Neural progenitor cell (in vitro differentiated cells): ENCODE measurements at regions not wholly inside any gene's neighbourhood (a gene's known extent, or its start where the extent isn't known, plus 50 kb on each side); places are given as distances from the start of the nearest gene placed in this dataset.

ENCODE experiments used
- CTCF ChIP-seq: fragments of 200-600 bp; sonication (generic); IDR thresholded peaks from 2 replicates; pipeline ENCODE4 v1.5.1; 2017; ENCODE audit warnings: antibody characterized with exemption, mild to moderate bottlenecking
- EZH2 ChIP-seq: fragments of 200-600 bp; sonication (generic); IDR thresholded peaks from 2 replicates; pipeline ENCODE4 v1.6.1; 2017; ENCODE audit warnings: antibody characterized with exemption, mild to moderate bottlenecking, moderate library complexity
- EZH2phosphoT487 ChIP-seq: fragments of 200-600 bp; sonication (generic); IDR thresholded peaks from 2 replicates; pipeline ENCODE4 v1.6.1; 2017; ENCODE audit warnings: antibody characterized with exemption

GRCh38 chr12:46572644-46573346, 200.2 kb upstream of the SLC38A2 start:
- TF ChIP-seq CTCF (no peak), EZH2phosphoT487 (no peak), EZH2 (no peak)
